ENCODE measurements at regions not wholly inside any gene's neighbourhood (a gene's known extent, or its start where the extent isn't known, plus 50 kb on each side); places are given as distances from the start of the nearest gene placed in this dataset.

- Histone ChIP-seq H2AFZ (no peak overlapping the region), H3K4me3 (no peak overlapping the region), H3K9me2 (replicated peaks; ENCODE audit: insufficient read depth) (no peaks in the 10 kb centered on the region), H3K27ac (no peak overlapping the region), H3K4me2 (no peak overlapping the region), H3K79me2 (no peaks in the 10 kb centered on the region), H4K20me1 (ENCODE audit: insufficient read depth, poor library complexity, severe bottlenecking) (no peaks in the 10 kb centered on the region), H3K9me3 (ENCODE audit: low read depth) (no peaks in the 10 kb centered on the region), H3K4me1 (ENCODE audit: insufficient read depth) (peaks cover 6% of the 10 kb centered on the region), H3K36me3 (replicated peaks; ENCODE audit: insufficient read depth, low read depth) (no peaks in the 10 kb centered on the region), H3K27me3 (no peaks in the 10 kb centered on the region)
- DNase-seq (ENCODE audit: low spot score) = no peak
- TF ChIP-seq EZH2 (IDR thresholded peaks at IDR 0.05; ENCODE audit: borderline replicate concordance) = no peak
- no peak for TF ChIP-seq CTCF (IDR thresholded peaks at IDR 0.05; ENCODE audit: poor library complexity)
- no peak for TF ChIP-seq EZH2phosphoT487 (IDR thresholded peaks at IDR 0.05; ENCODE audit: low read depth, severe bottlenecking, unreplicated experiment)
These were observed 511.7 kb upstream of the MIR17HG start for GRCh38 chr13:90835826-90836225.

- Histone ChIP-seq H3K27ac (peak overlapping the region; percentile 53), H3K4me1 (ENCODE audit: insufficient read depth) (peaks cover 6% of the 10 kb centered on the region), H3K9me2 (replicated peaks; ENCODE audit: insufficient read depth) (no peaks in the 10 kb centered on the region), H3K9me3 (ENCODE audit: low read depth) (no peaks in the 10 kb centered on the region), H3K4me3 (no peak overlapping the region), H2AFZ (no peak overlapping the region), H4K20me1 (ENCODE audit: insufficient read depth, poor library complexity, severe bottlenecking) (no peaks in the 10 kb centered on the region), H3K4me2 (peak overlapping the region; percentile 8), H3K27me3 (no peaks in the 10 kb centered on the region), H3K79me2 (no peaks in the 10 kb centered on the region), H3K36me3 (replicated peaks; ENCODE audit: insufficient read depth, low read depth) (no peaks in the 10 kb centered on the region)
- 65% methylated on average over 4 of the region's 4 CpGs for WGBS (ENCODE audit: low lambda C conversion rate, missing lambda C conversion rate)
- TF ChIP-seq EZH2 (IDR thresholded peaks at IDR 0.05; ENCODE audit: borderline replicate concordance) = no peak
- TF ChIP-seq EZH2phosphoT487 (IDR thresholded peaks at IDR 0.05; ENCODE audit: low read depth, severe bottlenecking, unreplicated experiment) = no peak
- TF ChIP-seq CTCF (IDR thresholded peaks at IDR 0.05; ENCODE audit: poor library complexity) = no peak
- no peak for DNase-seq (ENCODE audit: low spot score)
These were observed 509.0 kb upstream of the MIR17HG start for GRCh38 chr13:90838317-90838960.

GRCh38 chr13:90839061-90839460, 508.4 kb upstream of the MIR17HG start:
- DNase-seq (ENCODE audit: low spot score) = peak; percentile 21
- no peak overlapping the region for H3K4me3 ChIP-seq

More at GRCh38 chr13:90839061-90839460, 508.4 kb upstream of the MIR17HG start:
- Histone ChIP-seq H4K20me1 (ENCODE audit: insufficient read depth, poor library complexity, severe bottlenecking) (no peaks in the 10 kb centered on the region), H3K79me2 (no peaks in the 10 kb centered on the region), H3K9me2 (replicated peaks; ENCODE audit: insufficient read depth) (no peaks in the 10 kb centered on the region), H3K9me3 (ENCODE audit: low read depth) (no peaks in the 10 kb centered on the region), H3K4me2 (peak overlapping the region; percentile 8), H3K27me3 (no peaks in the 10 kb centered on the region), H3K4me1 (ENCODE audit: insufficient read depth) (peaks cover 6% of the 10 kb centered on the region), H3K36me3 (replicated peaks; ENCODE audit: insufficient read depth, low read depth) (no peaks in the 10 kb centered on the region), H2AFZ (no peak overlapping the region), H3K27ac (peak overlapping the region; percentile 53)
- no peak for TF ChIP-seq EZH2phosphoT487 (IDR thresholded peaks at IDR 0.05; ENCODE audit: low read depth, severe bottlenecking, unreplicated experiment)
- TF ChIP-seq EZH2 (IDR thresholded peaks at IDR 0.05; ENCODE audit: borderline replicate concordance) = no peak
- TF ChIP-seq CTCF (IDR thresholded peaks at IDR 0.05; ENCODE audit: poor library complexity) = no peak
